Stomach (tissue), 4 donors: ENCODE measurements at regions not wholly inside any gene's neighbourhood (a gene's known extent, or its start where the extent isn't known, plus 50 kb on each side); places are given as distances from the start of the nearest gene placed in this dataset.

Experiments used
- CTCF ChIP-seq, 7 experiments: fragments of 450-650 bp in 4 of 7; fragments of 200-600 bp in 3 of 7; sonication (generic) in 3 of 7; IDR thresholded peaks; one replicate each; pipeline ENCODE4 v1.5.1; 2016 to 2019; ENCODE audit warnings: antibody characterized with exemption in 7 of 7, control low read depth in 2 of 7, mild to moderate bottlenecking in 1 of 7
- POLR2A ChIP-seq, 4 donors: fragments of 450-650 bp; IDR thresholded peaks; one replicate each; pipeline ENCODE4 v1.6.1; 2016; ENCODE audit warnings: antibody characterized with exemption in 4 of 4, control low read depth in 2 of 4, mild to moderate bottlenecking in 1 of 4, moderate library complexity in 1 of 4
- POLR2AphosphoS5 ChIP-seq, 3 donors: sonication (generic); formaldehyde crosslinking; IDR thresholded peaks; one replicate each; pipeline ENCODE4 v1.6.1; 2016; ENCODE audit warnings: antibody characterized with exemption in 3 of 3

- TF ChIP-seq CTCF (IDR thresholded peaks at IDR 0.05): no peak
- no peak for TF ChIP-seq POLR2A (IDR thresholded peaks at IDR 0.05)
- no peak for TF ChIP-seq POLR2AphosphoS5 (IDR thresholded peaks at IDR 0.05)
These were observed 344.7 kb downstream of the NEBL start for GRCh38 chr10:20552382-20552781.
